Calu3 (cell line): ENCODE measurements at regions not wholly inside any gene's neighbourhood (a gene's known extent, or its start where the extent isn't known, plus 50 kb on each side); places are given as distances from the start of the nearest gene placed in this dataset.
"Not testable (repeated sequence)": the region's sequence is repeated elsewhere in the genome, so short reads cannot be mapped to it uniquely, and the experiment has no call there.

ENCODE experiments used
- BruUV-seq: library from RNA; stranded (reverse); fragments of 400-500 nt; replicated peaks from 2 replicates; lab custom pipeline; 2021; lab: Mats Ljungman, UMichigan
- CTCF ChIA-PET: fragments of 300-600 bp; sonication (Branson Sonifier 250); formaldehyde crosslinking; loops from one replicate; lab custom pipeline; 2022; ENCODE audit warnings: antibody characterized with exemption; lab: Charles Lee
- DNase-seq: peaks from one replicate; pipeline ENCODE4 v3.0.0; 2022
- H3K27ac Mint-ChIP-seq: one replicate; pipeline ENCODE4 v1.8.0; 2022; ENCODE audit warnings: mixed read lengths; ENCODE audit not compliant: unreplicated experiment
- H3K27me3 Mint-ChIP-seq: one replicate; pipeline ENCODE4 v1.8.0; 2022; ENCODE audit warnings: mixed read lengths; ENCODE audit not compliant: unreplicated experiment
- H3K36me3 Mint-ChIP-seq: one replicate; pipeline ENCODE4 v1.8.0; 2022; ENCODE audit warnings: mild to moderate bottlenecking, moderate library complexity, mixed read lengths; ENCODE audit not compliant: insufficient read depth, unreplicated experiment
- H3K4me1 Mint-ChIP-seq: one replicate; pipeline ENCODE4 v1.8.0; 2022; ENCODE audit warnings: mild to moderate bottlenecking, low read depth, mixed read lengths; ENCODE audit not compliant: unreplicated experiment
- H3K4me3 Mint-ChIP-seq: one replicate; pipeline ENCODE4 v1.8.0; 2022; ENCODE audit warnings: mild to moderate bottlenecking, low read depth, moderate library complexity, mixed read lengths; ENCODE audit not compliant: unreplicated experiment
- H3K9me3 Mint-ChIP-seq: one replicate; pipeline ENCODE4 v1.8.0; 2022; ENCODE audit warnings: low read depth, mixed read lengths; ENCODE audit not compliant: unreplicated experiment
- CTCF ChIP-seq: fragments of 200-600 bp; IDR thresholded peaks from one replicate; pipeline ENCODE4 v1.8.0; 2022; ENCODE audit warnings: antibody characterized with exemption; ENCODE audit not compliant: unreplicated experiment
- intact Hi-C: fragments of 100-400 bp; cut with micrococcal nuclease; formaldehyde crosslinking; loops from one replicate; pipeline ENCODE4 v1.10.0; 2022; ENCODE audit not compliant: unreplicated experiment

GRCh38 chr6:79134699-79135474, 56.8 kb upstream of the PHIP start:
- Mint-ChIP-seq H3K36me3 (no peaks in the 10 kb centered on the region), H3K4me3 (no peak overlapping the region), H3K27ac (no peak overlapping the region), H3K9me3 (peaks cover 8% of the 10 kb centered on the region), H3K4me1 (no peaks in the 10 kb centered on the region), H3K27me3 (no peaks in the 10 kb centered on the region)
- BruUV-seq: no TSS peak
- no peak for TF ChIP-seq CTCF
- DNase-seq: no peak
- intact Hi-C loops: no loop called here
- CTCF ChIA-PET: interaction anchor here (1.0 kb wide), 1 partner anchor 10 kb away, joined by 3 read pairs; no protein-coding TSS in a partner anchor

GRCh38 chr6:79133173-79133572, 55.1 kb upstream of the PHIP start:
- H3K36me3 Mint-ChIP-seq: no peaks in the 10 kb centered on the region
- no peak overlapping the region for H3K27ac Mint-ChIP-seq
- CTCF ChIA-PET: no interaction called here
- no peak for DNase-seq
- TF ChIP-seq CTCF: no peak
- BruUV-seq: no TSS peak
- no peak overlapping the region for H3K4me3 Mint-ChIP-seq
- no peaks in the 10 kb centered on the region for H3K27me3 Mint-ChIP-seq
- peaks cover 8% of the 10 kb centered on the region for H3K9me3 Mint-ChIP-seq
- intact Hi-C loops: no loop called here
- no peaks in the 10 kb centered on the region for H3K4me1 Mint-ChIP-seq

- CTCF ChIA-PET, H3K36me3 Mint-ChIP-seq: not testable (repeated sequence)
Observed at GRCh38 chr6:79131220-79131619, 53.2 kb upstream of the PHIP start.

More at GRCh38 chr6:79131220-79131619, 53.2 kb upstream of the PHIP start:
- H3K4me3 Mint-ChIP-seq, H3K9me3 Mint-ChIP-seq, intact Hi-C loops, H3K27me3 Mint-ChIP-seq, H3K27ac Mint-ChIP-seq, H3K4me1 Mint-ChIP-seq, BruUV-seq, DNase-seq: not testable (repeated sequence)
